ENCODE measurements at regions not wholly inside any gene's neighbourhood (a gene's known extent, or its start where the extent isn't known, plus 50 kb on each side); places are given as distances from the start of the nearest gene placed in this dataset.

GRCh38 chr5:104845541-104845940 is 1283.0 kb upstream of the NUDT12 start:
- TF ChIP-seq CTCF (IDR thresholded peaks at IDR 0.05; ENCODE audit: low read length) (no peak), EZH2 (IDR thresholded peaks at IDR 0.05; ENCODE audit: borderline replicate concordance, low read length) (no peak)
